ENCODE measurements at regions not wholly inside any gene's neighbourhood (a gene's known extent, or its start where the extent isn't known, plus 50 kb on each side); places are given as distances from the start of the nearest gene placed in this dataset.

DNA sequence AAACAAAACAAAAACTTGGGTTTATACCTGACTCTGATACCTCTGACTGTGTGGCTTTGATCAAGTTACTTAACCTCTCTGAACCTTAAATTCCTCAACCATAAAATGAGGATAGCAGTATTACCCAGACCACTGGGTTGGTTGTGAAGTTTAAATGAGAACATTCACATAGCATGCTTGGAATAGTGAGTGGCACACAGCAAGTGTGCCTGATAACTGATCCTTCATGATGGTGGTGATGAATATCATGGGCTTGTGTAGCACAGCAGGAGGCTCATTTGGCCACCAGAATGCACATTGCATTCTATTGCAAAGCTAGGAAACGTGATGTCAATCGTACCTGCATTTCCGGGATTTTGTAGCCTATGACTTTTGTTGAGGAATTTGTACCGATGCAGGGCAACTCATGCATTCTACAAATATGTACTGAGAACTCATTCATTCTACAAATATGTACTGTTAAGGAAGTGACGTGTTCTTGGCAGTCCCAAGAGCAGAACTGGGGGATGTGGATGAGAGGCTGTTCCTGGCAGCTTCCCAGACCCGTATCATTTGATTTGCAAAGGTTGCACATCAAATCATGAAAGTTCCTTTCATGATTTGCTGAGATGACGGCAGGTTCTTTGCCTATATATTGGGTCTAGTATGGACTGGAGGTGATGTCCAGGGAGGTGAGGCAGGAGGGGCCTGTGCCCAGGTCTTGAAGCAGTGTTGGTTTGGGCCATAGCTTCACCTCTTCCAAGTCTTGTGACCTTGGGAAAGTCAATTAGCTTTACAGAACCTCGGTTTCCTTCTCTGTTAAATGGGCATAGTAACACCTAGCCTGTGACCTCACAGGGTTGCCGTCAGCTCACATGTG, 94.6 kb upstream of the SMNDC1 start (continued):
- TF ChIP-seq CHD2 (IDR thresholded peaks at IDR 0.05; ENCODE audit: low read length, partially characterized antibody), result no peak
- no peak for TF ChIP-seq FOXJ3 (CRISPR knock-in tag; IDR thresholded peaks at IDR 0.05)
- TF ChIP-seq, protein P1, sequence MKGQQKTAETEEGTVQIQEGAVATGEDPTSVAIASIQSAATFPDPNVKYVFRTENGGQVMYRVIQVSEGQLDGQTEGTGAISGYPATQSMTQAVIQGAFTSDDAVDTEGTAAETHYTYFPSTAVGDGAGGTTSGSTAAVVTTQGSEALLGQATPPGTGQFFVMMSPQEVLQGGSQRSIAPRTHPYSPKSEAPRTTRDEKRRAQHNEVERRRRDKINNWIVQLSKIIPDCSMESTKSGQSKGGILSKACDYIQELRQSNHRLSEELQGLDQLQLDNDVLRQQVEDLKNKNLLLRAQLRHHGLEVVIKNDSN (IDR thresholded peaks at IDR 0.05; ENCODE audit: borderline replicate concordance, low read depth), result no peak
- no peak for TF ChIP-seq FOXM1 (IDR thresholded peaks at IDR 0.05; ENCODE audit: low read depth)
- TF ChIP-seq GATA2 (CRISPR knock-in tag; IDR thresholded peaks at IDR 0.05), result no peak
- TF ChIP-seq, protein P2, sequence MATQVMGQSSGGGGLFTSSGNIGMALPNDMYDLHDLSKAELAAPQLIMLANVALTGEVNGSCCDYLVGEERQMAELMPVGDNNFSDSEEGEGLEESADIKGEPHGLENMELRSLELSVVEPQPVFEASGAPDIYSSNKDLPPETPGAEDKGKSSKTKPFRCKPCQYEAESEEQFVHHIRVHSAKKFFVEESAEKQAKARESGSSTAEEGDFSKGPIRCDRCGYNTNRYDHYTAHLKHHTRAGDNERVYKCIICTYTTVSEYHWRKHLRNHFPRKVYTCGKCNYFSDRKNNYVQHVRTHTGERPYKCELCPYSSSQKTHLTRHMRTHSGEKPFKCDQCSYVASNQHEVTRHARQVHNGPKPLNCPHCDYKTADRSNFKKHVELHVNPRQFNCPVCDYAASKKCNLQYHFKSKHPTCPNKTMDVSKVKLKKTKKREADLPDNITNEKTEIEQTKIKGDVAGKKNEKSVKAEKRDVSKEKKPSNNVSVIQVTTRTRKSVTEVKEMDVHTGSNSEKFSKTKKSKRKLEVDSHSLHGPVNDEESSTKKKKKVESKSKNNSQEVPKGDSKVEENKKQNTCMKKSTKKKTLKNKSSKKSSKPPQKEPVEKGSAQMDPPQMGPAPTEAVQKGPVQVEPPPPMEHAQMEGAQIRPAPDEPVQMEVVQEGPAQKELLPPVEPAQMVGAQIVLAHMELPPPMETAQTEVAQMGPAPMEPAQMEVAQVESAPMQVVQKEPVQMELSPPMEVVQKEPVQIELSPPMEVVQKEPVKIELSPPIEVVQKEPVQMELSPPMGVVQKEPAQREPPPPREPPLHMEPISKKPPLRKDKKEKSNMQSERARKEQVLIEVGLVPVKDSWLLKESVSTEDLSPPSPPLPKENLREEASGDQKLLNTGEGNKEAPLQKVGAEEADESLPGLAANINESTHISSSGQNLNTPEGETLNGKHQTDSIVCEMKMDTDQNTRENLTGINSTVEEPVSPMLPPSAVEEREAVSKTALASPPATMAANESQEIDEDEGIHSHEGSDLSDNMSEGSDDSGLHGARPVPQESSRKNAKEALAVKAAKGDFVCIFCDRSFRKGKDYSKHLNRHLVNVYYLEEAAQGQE (IDR thresholded peaks at IDR 0.05; ENCODE audit: low read depth, low read length), result no peak

DNA sequence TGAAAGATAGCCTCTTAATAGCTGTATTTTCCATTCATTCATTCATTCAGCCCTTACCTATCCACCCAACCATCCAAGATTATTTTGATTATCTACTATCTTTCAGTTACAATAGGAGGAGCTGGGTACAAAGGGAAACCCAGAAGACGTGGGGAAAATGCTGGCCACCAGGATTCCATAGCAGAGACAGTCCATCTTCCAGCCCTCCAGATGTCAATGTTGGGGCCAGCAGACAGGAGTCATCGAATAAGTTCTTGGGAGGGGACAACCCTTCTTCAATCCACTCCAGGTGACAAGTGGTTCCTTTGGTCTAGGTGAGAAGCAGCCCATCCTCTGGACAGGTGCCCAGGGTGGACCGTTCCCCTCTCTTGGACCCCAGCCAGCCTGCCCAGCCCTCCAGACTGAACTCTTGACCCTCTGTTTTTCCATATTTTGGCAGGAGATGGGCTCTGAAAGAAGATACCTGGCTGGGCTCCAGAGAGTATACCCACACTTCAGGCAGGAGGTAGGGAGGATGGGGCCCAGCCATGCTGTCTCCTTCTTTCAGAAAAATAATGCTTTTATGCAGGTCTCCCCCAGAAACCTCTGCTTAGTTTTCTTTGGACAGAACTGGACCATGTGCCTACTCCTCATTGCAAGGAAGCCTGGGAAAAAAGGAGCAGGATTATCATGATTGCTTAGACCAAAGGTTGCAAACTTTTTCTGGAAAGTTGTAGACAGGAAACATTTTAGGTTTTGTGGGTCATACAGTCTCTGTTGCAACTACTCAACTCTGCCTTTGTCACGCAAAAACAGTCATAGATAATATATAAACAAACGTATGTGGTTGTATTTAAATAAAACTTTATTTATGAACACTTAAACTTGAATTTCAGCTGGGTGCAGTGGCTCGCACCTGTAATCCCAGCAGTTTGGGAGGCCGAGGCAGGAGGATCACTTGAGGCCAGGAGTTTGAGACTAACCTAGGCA, 95.5 kb upstream of the SMNDC1 start:
- peaks cover 22 to 39% of the 10 kb centered on the region in 2 experiments; a peak in 3 of 4 replicates for H3K4me1 ChIP-seq (ENCODE audit: control insufficient read depth in 1 of 2, insufficient read depth in 2 of 2, low read depth in 1 of 2, low read length in 1 of 2)
- no peaks in the 10 kb centered on the region for H3K36me3 ChIP-seq (replicated peaks in 1 of 2; ENCODE audit: control insufficient read depth in 1 of 2, insufficient read depth in 2 of 2, low read length in 1 of 2)
- peak overlapping the region; percentile 10; the same call in 1 of the 2 replicates for H3K4me2 ChIP-seq
- H3K9me3 ChIP-seq, result no peaks in the 10 kb centered on the region
- TF ChIP-seq RFX5 (IDR thresholded peaks at IDR 0.05; ENCODE audit: low read length), result no peak
- TF ChIP-seq NFIC (IDR thresholded peaks at IDR 0.05; ENCODE audit: borderline replicate concordance), result 0 out of 2 replicates have a peak, but pooled peaks have one; percentile 54
- TF ChIP-seq, protein P3, sequence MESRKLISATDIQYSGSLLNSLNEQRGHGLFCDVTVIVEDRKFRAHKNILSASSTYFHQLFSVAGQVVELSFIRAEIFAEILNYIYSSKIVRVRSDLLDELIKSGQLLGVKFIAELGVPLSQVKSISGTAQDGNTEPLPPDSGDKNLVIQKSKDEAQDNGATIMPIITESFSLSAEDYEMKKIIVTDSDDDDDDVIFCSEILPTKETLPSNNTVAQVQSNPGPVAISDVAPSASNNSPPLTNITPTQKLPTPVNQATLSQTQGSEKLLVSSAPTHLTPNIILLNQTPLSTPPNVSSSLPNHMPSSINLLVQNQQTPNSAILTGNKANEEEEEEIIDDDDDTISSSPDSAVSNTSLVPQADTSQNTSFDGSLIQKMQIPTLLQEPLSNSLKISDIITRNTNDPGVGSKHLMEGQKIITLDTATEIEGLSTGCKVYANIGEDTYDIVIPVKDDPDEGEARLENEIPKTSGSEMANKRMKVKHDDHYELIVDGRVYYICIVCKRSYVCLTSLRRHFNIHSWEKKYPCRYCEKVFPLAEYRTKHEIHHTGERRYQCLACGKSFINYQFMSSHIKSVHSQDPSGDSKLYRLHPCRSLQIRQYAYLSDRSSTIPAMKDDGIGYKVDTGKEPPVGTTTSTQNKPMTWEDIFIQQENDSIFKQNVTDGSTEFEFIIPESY (IDR thresholded peaks at IDR 0.05; ENCODE audit: borderline replicate concordance, low read depth), result no peak
- TF ChIP-seq YY1 (IDR thresholded peaks at IDR 0.05; ENCODE audit: low read depth), result no peak
- TF ChIP-seq RXRA (IDR thresholded peaks at IDR 0.05; ENCODE audit: borderline replicate concordance, low read depth), result 0 out of 2 replicates have a peak, but pooled peaks have one; percentile 33
- DNase-seq, result no peak
- H2AFZ ChIP-seq (ENCODE audit: low read depth), result 0 out of 2 replicates have a peak overlapping the region, but pooled peaks have one; percentile 2
- no peak overlapping the region for H3K4me3 ChIP-seq (ENCODE audit: low read depth in 2 of 2, low read length in 1 of 2)
- H3F3A ChIP-seq (replicated peaks; ENCODE audit: insufficient read depth), result peaks cover 13% of the 10 kb centered on the region
- H3K9ac ChIP-seq, result 0 out of 2 replicates have a peak overlapping the region, but pooled peaks have one; percentile 4
- WGBS (ENCODE audit: low lambda C conversion rate), result 71% methylated on average over 7 of the region's 7 CpGs
- H3K79me2 ChIP-seq (ENCODE audit: insufficient read depth), result no peaks in the 10 kb centered on the region
- no peaks in the 10 kb centered on the region for H4K20me1 ChIP-seq (ENCODE audit: insufficient read depth)
- ChIA-PET CTCF (interaction anchor here (1.1 kb wide), 1 partner anchor 18 kb away, joined by 3 read pairs; no protein-coding TSS in a partner anchor), POLR2A (no interaction called here)
- no peaks in the 10 kb centered on the region for H3K27me3 ChIP-seq (ENCODE audit: insufficient read depth)
- no peaks in the 10 kb centered on the region for H3K9me2 ChIP-seq
- H3K27ac ChIP-seq (ENCODE audit: low read depth in 2 of 2, low read length in 1 of 2), result peak overlapping the region; percentile 11 to 96; a peak in 3 of 4 replicates
